H1 (cell line): ENCODE measurements at regions not wholly inside any gene's neighbourhood (a gene's known extent, or its start where the extent isn't known, plus 50 kb on each side); places are given as distances from the start of the nearest gene placed in this dataset.
"Not testable (repeated sequence)": the region's sequence is repeated elsewhere in the genome, so short reads cannot be mapped to it uniquely, and the experiment has no call there.

Experiments used
- CTCF ChIA-PET: fragments of 300-600 bp; sonication (Branson Sonifier 250); formaldehyde crosslinking; loops from one replicate; lab custom pipeline; 2021; ENCODE audit not compliant: partially characterized antibody; lab: Charles Lee
- POLR2A ChIA-PET: fragments of 300-600 bp; sonication (Branson Sonifier 250); formaldehyde crosslinking; loops from one replicate; lab custom pipeline; 2021; ENCODE audit warnings: inconsistent platforms; ENCODE audit not compliant: partially characterized antibody; lab: Charles Lee
- DNase-seq, 2 experiments: peaks; one replicate each; pipeline versions ENCODE4 v3.0.0 to v3.0.0-alpha.2; 2010 to 2022; ENCODE audit warnings: low spot score in 2 of 2, low read depth in 1 of 2, mixed read lengths in 1 of 2
- FAIRE-seq: peaks from 2 replicates; lab custom pipeline; 2011; peaks lifted over from hg19 to GRCh38; lab: Jason Lieb, UNC
- H2AFZ ChIP-seq: 2 replicates; pipeline ENCODE4 v1.8.1; 2012; ENCODE audit warnings: low read length, inconsistent platforms
- H2AK5ac ChIP-seq: 2 replicates; pipeline ENCODE4 v1.6.1; 2013; ENCODE audit warnings: low read depth, low read length
- H2BK120ac ChIP-seq: replicated peaks from 2 replicates; pipeline ENCODE3; 2013; ENCODE audit warnings: low read depth, low read length, inconsistent platforms
- H2BK12ac ChIP-seq: 2 replicates; pipeline ENCODE4 v1.6.1; 2013; ENCODE audit warnings: low read depth, low read length
- H2BK15ac ChIP-seq: 2 replicates; pipeline ENCODE4 v1.6.1; 2013; ENCODE audit warnings: low read length
- H2BK20ac ChIP-seq: 2 replicates; pipeline ENCODE4 v1.6.1; 2013; ENCODE audit warnings: low read length
- H2BK5ac ChIP-seq: 2 replicates; pipeline ENCODE4 v1.6.1; 2013; ENCODE audit warnings: low read depth, low read length
- H3K14ac ChIP-seq: 2 replicates; pipeline ENCODE4 v1.6.1; 2013; ENCODE audit warnings: inconsistent platforms; ENCODE audit not compliant: insufficient read length
- H3K18ac ChIP-seq: 2 replicates; pipeline ENCODE4 v1.6.1; 2013; ENCODE audit warnings: low read length; ENCODE audit errors: extremely low read depth
- H3K23ac ChIP-seq: 2 replicates; pipeline ENCODE4 v1.6.1; 2013; ENCODE audit warnings: inconsistent platforms; ENCODE audit not compliant: insufficient read length
- H3K23me2 ChIP-seq: 2 replicates; pipeline ENCODE4 v1.6.1; 2013; ENCODE audit warnings: low read depth, low read length
- H3K27ac ChIP-seq: 2 replicates; pipeline ENCODE4 v1.6.1; 2011; ENCODE audit warnings: low read depth, low read length, inconsistent platforms
- H3K27me3 ChIP-seq, 4 experiments: replicated peaks in 1 of 4; 1 replicate in 1 of 4; 2 replicates in 3 of 4; pipeline versions ENCODE4 v1.6.1 to v1.8.1; 2011 to 2013; ENCODE audit warnings: low read length in 3 of 4, mild to moderate bottlenecking in 3 of 4, inconsistent platforms in 2 of 4, mixed read lengths in 2 of 4, moderate library complexity in 1 of 4; ENCODE audit not compliant: control insufficient read depth in 3 of 4, insufficient read depth in 3 of 4; ENCODE audit errors: extremely low read depth in 1 of 4
- H3K36me3 ChIP-seq, 4 experiments: 2 replicates each; pipeline versions ENCODE4 v1.6.1 to v1.8.1; 2011 to 2013; ENCODE audit warnings: mild to moderate bottlenecking in 4 of 4, low read length in 3 of 4, moderate library complexity in 2 of 4, control low read depth in 1 of 4, inconsistent platforms in 1 of 4; ENCODE audit not compliant: insufficient read depth in 4 of 4, control insufficient read depth in 2 of 4
- H3K4ac ChIP-seq: replicated peaks from 2 replicates; pipeline ENCODE3; 2013; ENCODE audit warnings: low read length, low read depth, mixed read lengths, inconsistent platforms; ENCODE audit not compliant: insufficient read length
- H3K4me1 ChIP-seq, 4 experiments: replicated peaks in 1 of 4; 1 replicate in 1 of 4; 2 replicates in 3 of 4; pipeline versions ENCODE4 v1.6.1 to v1.8.1; 2011 to 2013; ENCODE audit warnings: low read length in 3 of 4, inconsistent platforms in 2 of 4, mixed read lengths in 1 of 4; ENCODE audit not compliant: insufficient read depth in 4 of 4, control insufficient read depth in 3 of 4
- H3K4me2 ChIP-seq, 2 experiments: 2 replicates each; pipeline versions ENCODE4 v1.6.1 to v1.8.1; 2011 to 2013; ENCODE audit warnings: low read depth in 2 of 2, low read length in 2 of 2, control low read depth in 1 of 2, inconsistent platforms in 1 of 2, mild to moderate bottlenecking in 1 of 2; ENCODE audit not compliant: insufficient read depth in 1 of 2
- H3K4me3 ChIP-seq, 4 experiments: fragments of 200-600, 300-600 bp in 1 of 4; sonication (generic), shearing (Covaris generic), sonication (Bioruptor Twin) in 1 of 4; 2 replicates each; pipeline versions ENCODE4 v1.5.1 to v1.8.1; 2011 to 2016; ENCODE audit warnings: low read length in 4 of 4, low read depth in 3 of 4, control low read depth in 2 of 4, inconsistent platforms in 2 of 4, mild to moderate bottlenecking in 2 of 4, mixed read lengths in 1 of 4, moderate library complexity in 1 of 4; ENCODE audit not compliant: insufficient read depth in 2 of 4; ENCODE audit errors: extremely low read depth in 1 of 4
- H3K56ac ChIP-seq: replicated peaks from 2 replicates; pipeline ENCODE3; 2013; ENCODE audit warnings: low read depth, mild to moderate bottlenecking, mixed read lengths, low read length, inconsistent platforms; ENCODE audit not compliant: insufficient read length
- H3K79me1 ChIP-seq: 2 replicates; pipeline ENCODE4 v1.6.1; 2013; ENCODE audit warnings: low read depth, low read length, control low read depth
- H3K79me2 ChIP-seq, 2 experiments: 2 replicates each; pipeline versions ENCODE4 v1.6.1 to v1.8.1; 2012 to 2013; ENCODE audit warnings: low read length in 2 of 2, mild to moderate bottlenecking in 2 of 2, inconsistent platforms in 1 of 2; ENCODE audit not compliant: insufficient read depth in 2 of 2, control insufficient read depth in 1 of 2
- H3K9ac ChIP-seq, 4 experiments: replicated peaks in 1 of 4; 1 replicate in 1 of 4; 2 replicates in 3 of 4; pipeline versions ENCODE4 v1.6.1 to v1.8.1; 2011 to 2013; ENCODE audit warnings: low read depth in 3 of 4, low read length in 3 of 4, control low read depth in 2 of 4, mild to moderate bottlenecking in 2 of 4, moderate library complexity in 2 of 4, inconsistent platforms in 1 of 4; ENCODE audit errors: extremely low read depth in 1 of 4
- H3K9me3 ChIP-seq, 2 experiments: 2 replicates each; pipeline versions ENCODE4 v1.6.1 to v1.8.1; 2012 to 2013; ENCODE audit warnings: mild to moderate bottlenecking in 2 of 2, moderate library complexity in 2 of 2, control low read depth in 1 of 2, inconsistent platforms in 1 of 2, low read depth in 1 of 2, low read length in 1 of 2, mixed read lengths in 1 of 2; ENCODE audit not compliant: insufficient read depth in 2 of 2
- H4K20me1 ChIP-seq, 2 experiments: replicated peaks in 1 of 2; 2 replicates each; pipeline versions ENCODE3 to v1.8.1; 2011 to 2013; ENCODE audit warnings: inconsistent platforms in 2 of 2, low read length in 2 of 2, mild to moderate bottlenecking in 1 of 2; ENCODE audit not compliant: insufficient read depth in 2 of 2, control insufficient read depth in 1 of 2
- H4K5ac ChIP-seq: 2 replicates; pipeline ENCODE4 v1.6.1; 2013; ENCODE audit warnings: low read length, low read depth, mixed read lengths, inconsistent platforms; ENCODE audit not compliant: insufficient read length
- H4K8ac ChIP-seq: 2 replicates; pipeline ENCODE4 v1.8.0; 2013; ENCODE audit warnings: mild to moderate bottlenecking, moderate library complexity, low read length, inconsistent platforms; ENCODE audit not compliant: insufficient read depth; ENCODE audit errors: extremely low read depth
- H4K91ac ChIP-seq: replicated peaks from 2 replicates; pipeline ENCODE3; 2013; ENCODE audit warnings: low read length, mixed read lengths, inconsistent platforms; ENCODE audit not compliant: insufficient read length
- KDM1A ChIP-seq: fragments of 200-600, 300-600 bp; sonication (generic); IDR thresholded peaks from 2 replicates; pipeline ENCODE4 v1.7.1; 2016; ENCODE audit warnings: mild to moderate bottlenecking, low read length, borderline replicate concordance
- WGBS, 2 experiments: shearing (Covaris generic) in 1 of 2; methylation state at CpG; one replicate each; pipeline versions ENCODE4 v1.1.6 to v1.1.7; 2013 to 2015; ENCODE audit warnings: low lambda C conversion rate in 2 of 2, mixed read lengths in 2 of 2, inconsistent platforms in 1 of 2, low coverage in 1 of 2, missing lambda C conversion rate in 1 of 2; ENCODE audit not compliant: insufficient replicate concordance in 2 of 2, insufficient coverage in 1 of 2, insufficient read length in 1 of 2; ENCODE audit errors: extremely low coverage in 1 of 2, missing lambda C conversion rate in 1 of 2; 5-methylcytosine and 5-hydroxymethylcytosine counted together

DNA sequence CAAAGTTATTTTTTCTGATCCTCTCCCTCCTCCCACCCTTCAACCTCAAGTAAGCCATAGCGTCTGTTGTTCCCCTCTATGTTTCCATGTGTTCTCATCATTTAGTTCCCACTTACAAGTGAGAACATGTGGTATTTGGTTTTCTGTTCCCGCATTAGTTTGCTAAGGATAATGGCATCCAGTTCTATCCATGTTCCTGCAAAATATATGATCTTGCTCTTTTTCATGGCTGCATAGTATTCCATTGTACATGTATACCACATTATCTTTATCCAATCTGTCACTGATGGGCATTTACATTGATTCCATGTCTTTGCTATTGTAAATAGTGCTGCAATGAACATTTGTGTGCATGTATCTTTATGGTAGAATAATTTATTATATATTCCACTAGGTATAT lies 252.0 kb upstream of the ACVR2A start:
- H3K79me1 ChIP-seq, H3K4me1 ChIP-seq, H3K23me2 ChIP-seq, DNase-seq, H3K9me3 ChIP-seq, H4K5ac ChIP-seq, H2BK12ac ChIP-seq, H3K27me3 ChIP-seq, H3K18ac ChIP-seq, H2BK20ac ChIP-seq, H3K23ac ChIP-seq, H4K8ac ChIP-seq, H3K14ac ChIP-seq, POLR2A ChIA-PET, H3K79me2 ChIP-seq, H3K9ac ChIP-seq, H2AFZ ChIP-seq, H3K4ac ChIP-seq, H2AK5ac ChIP-seq, H4K20me1 ChIP-seq, H3K4me3 ChIP-seq, H3K36me3 ChIP-seq, H3K56ac ChIP-seq, H4K91ac ChIP-seq, H2BK120ac ChIP-seq, H2BK15ac ChIP-seq, H2BK5ac ChIP-seq, H3K4me2 ChIP-seq, H3K27ac ChIP-seq, FAIRE-seq: not testable (repeated sequence)
- peak; percentile 70; the same call in 1 of the 2 replicates for TF ChIP-seq KDM1A
- 91% methylated on average over 2 of the region's 2 CpGs; no CpG with 5 or more reads in 1 of the 2 experiments for WGBS, 2 experiments
- CTCF ChIA-PET = interaction anchor here (1.3 kb wide), 1 partner anchor 206 kb away, joined by 3 read pairs; no protein-coding TSS in a partner anchor
